ENCODE measurements at regions not wholly inside any gene's neighbourhood (a gene's known extent, or its start where the extent isn't known, plus 50 kb on each side); places are given as distances from the start of the nearest gene placed in this dataset.

GRCh38 chr6:75020376-75020775 lies 185.5 kb downstream of the COL12A1 start:
- TF ChIP-seq CTCF (IDR thresholded peaks at IDR 0.05) (no peak), POLR2A (IDR thresholded peaks at IDR 0.05) (no peak)
